NOMO-1 treated with dmso at 0.1 percent for 144 hours (cell line): ENCODE measurements at regions not wholly inside any gene's neighbourhood (a gene's known extent, or its start where the extent isn't known, plus 50 kb on each side); places are given as distances from the start of the nearest gene placed in this dataset.
"Not testable (repeated sequence)": the region's sequence is repeated elsewhere in the genome, so short reads cannot be mapped to it uniquely, and the experiment has no call there.

Experiments
- DNase-seq: peaks from one replicate; lab custom pipeline; 2025; ENCODE audit not compliant: unreplicated experiment; lab: John Stamatoyannopoulos, UW

GRCh38 chr17:30713805-30714204 lies 110.7 kb downstream of the CRLF3 start:
- not testable (repeated sequence) for DNase-seq

GRCh38 chr17:30712859-30713258 lies 111.6 kb downstream of the CRLF3 start:
- not testable (repeated sequence) for DNase-seq

GRCh38 chr17:30711626-30712507 lies 112.6 kb downstream of the CRLF3 start:
- DNase-seq = not testable (repeated sequence)

- DNase-seq = not testable (repeated sequence)
Measured at GRCh38 chr17:30711176-30711575, 113.3 kb downstream of the CRLF3 start.

- DNase-seq = not testable (repeated sequence)
Measured at GRCh38 chr17:30710276-30711088, 114.0 kb downstream of the CRLF3 start.

GRCh38 chr17:30709561-30710275 lies 114.8 kb downstream of the CRLF3 start:
- DNase-seq = not testable (repeated sequence)

- not testable (repeated sequence) for DNase-seq
Measured at GRCh38 chr17:30709096-30709495, 115.4 kb downstream of the CRLF3 start.

GRCh38 chr17:30708241-30709078 lies 116.0 kb downstream of the CRLF3 start:
- DNase-seq = peak; percentile 73

GRCh38 chr17:30707724-30708240 lies 116.7 kb downstream of the CRLF3 start:
- not testable (repeated sequence) for DNase-seq

- DNase-seq = peak; percentile 19
Measured at GRCh38 chr17:30706461-30707335, 117.8 kb downstream of the CRLF3 start.

- not testable (repeated sequence) for DNase-seq
Measured at GRCh38 chr17:30706004-30706403, 118.5 kb downstream of the CRLF3 start.

- no peak for DNase-seq
Measured at GRCh38 chr17:30701498-30701989, 122.9 kb downstream of the CRLF3 start.

GRCh38 chr17:30700833-30701232 lies 123.7 kb downstream of the CRLF3 start:
- not testable (repeated sequence) for DNase-seq

- not testable (repeated sequence) for DNase-seq
Measured at GRCh38 chr17:30697619-30698460, 126.7 kb downstream of the CRLF3 start.

GRCh38 chr17:30696234-30696633 lies 128.3 kb downstream of the CRLF3 start:
- no peak for DNase-seq

GRCh38 chr17:30695265-30695811 lies 129.2 kb downstream of the CRLF3 start:
- not testable (repeated sequence) for DNase-seq

GRCh38 chr17:30693772-30694171 lies 130.7 kb downstream of the CRLF3 start:
- DNase-seq = not testable (repeated sequence)
